ENCODE measurements at regions not wholly inside any gene's neighbourhood (a gene's known extent, or its start where the extent isn't known, plus 50 kb on each side); places are given as distances from the start of the nearest gene placed in this dataset.

- H3K4me1 ChIP-seq (ENCODE audit: insufficient read depth, low read length, poor library complexity, severe bottlenecking): no peaks in the 10 kb centered on the region
- no peak for TF ChIP-seq EZH2 (IDR thresholded peaks at IDR 0.05; ENCODE audit: borderline replicate concordance, low read depth, low read length, poor library complexity, severe bottlenecking)
- TF ChIP-seq, protein P1, sequence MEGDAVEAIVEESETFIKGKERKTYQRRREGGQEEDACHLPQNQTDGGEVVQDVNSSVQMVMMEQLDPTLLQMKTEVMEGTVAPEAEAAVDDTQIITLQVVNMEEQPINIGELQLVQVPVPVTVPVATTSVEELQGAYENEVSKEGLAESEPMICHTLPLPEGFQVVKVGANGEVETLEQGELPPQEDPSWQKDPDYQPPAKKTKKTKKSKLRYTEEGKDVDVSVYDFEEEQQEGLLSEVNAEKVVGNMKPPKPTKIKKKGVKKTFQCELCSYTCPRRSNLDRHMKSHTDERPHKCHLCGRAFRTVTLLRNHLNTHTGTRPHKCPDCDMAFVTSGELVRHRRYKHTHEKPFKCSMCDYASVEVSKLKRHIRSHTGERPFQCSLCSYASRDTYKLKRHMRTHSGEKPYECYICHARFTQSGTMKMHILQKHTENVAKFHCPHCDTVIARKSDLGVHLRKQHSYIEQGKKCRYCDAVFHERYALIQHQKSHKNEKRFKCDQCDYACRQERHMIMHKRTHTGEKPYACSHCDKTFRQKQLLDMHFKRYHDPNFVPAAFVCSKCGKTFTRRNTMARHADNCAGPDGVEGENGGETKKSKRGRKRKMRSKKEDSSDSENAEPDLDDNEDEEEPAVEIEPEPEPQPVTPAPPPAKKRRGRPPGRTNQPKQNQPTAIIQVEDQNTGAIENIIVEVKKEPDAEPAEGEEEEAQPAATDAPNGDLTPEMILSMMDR (conservative IDR thresholded peaks at IDR 0.05; ENCODE audit: low read depth, low read length): no peak
- no peaks in the 10 kb centered on the region for H3K36me3 ChIP-seq (ENCODE audit: insufficient read depth, low read length, poor library complexity, severe bottlenecking)
- BruUV-seq (replicated peaks): no TSS peak
- DNase-seq (ENCODE audit: low spot score): no peak
- H3K27ac ChIP-seq (ENCODE audit: low read depth, low read length, poor library complexity, severe bottlenecking): no peak overlapping the region
- H3K4me3 ChIP-seq (ENCODE audit: low read depth, low read length, poor library complexity, severe bottlenecking): no peak overlapping the region
- ChIA-PET POLR2A (ENCODE audit: low non-redundant PET) (no interaction called here), CTCF (no interaction called here)
- H3K9me3 ChIP-seq (ENCODE audit: low read depth, low read length, poor library complexity, severe bottlenecking): no peaks in the 10 kb centered on the region
- intact Hi-C loops (cut with micrococcal nuclease; ENCODE audit: unreplicated experiment): no loop called here
- H3K27me3 ChIP-seq (replicated peaks; ENCODE audit: insufficient read depth, low read depth, low read length, poor library complexity): no peaks in the 10 kb centered on the region
Observed at GRCh38 chr5:144697847-144698262, 527.2 kb downstream of the KCTD16 start.

DNA sequence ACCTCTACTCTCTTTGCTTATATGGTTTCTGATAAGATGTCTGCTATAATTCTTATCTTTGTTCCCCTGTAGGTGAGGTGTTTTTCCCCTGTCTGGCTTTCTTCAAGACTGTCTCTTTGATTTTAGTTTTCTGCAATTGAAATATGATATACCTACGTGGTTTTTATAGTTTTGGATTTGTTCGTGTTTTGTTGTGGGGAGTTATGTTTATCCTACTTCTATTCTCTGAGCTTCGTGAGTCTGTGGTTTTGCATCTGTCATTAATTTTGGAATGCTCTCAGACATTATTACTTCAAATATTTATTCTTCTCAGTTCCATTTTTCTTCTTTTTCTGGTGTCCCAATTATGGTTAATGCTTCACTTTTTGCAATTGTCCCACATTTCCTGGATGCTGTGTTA lies 521.3 kb downstream of the KCTD16 start:
- Histone ChIP-seq H3K9me3 (ENCODE audit: low read depth, low read length, poor library complexity, severe bottlenecking) (peaks cover 4% of the 10 kb centered on the region), H3K4me1 (ENCODE audit: insufficient read depth, low read length, poor library complexity, severe bottlenecking) (no peaks in the 10 kb centered on the region), H3K4me3 (ENCODE audit: low read depth, low read length, poor library complexity, severe bottlenecking) (no peak overlapping the region), H3K27me3 (replicated peaks; ENCODE audit: insufficient read depth, low read depth, low read length, poor library complexity) (no peaks in the 10 kb centered on the region), H3K27ac (ENCODE audit: low read depth, low read length, poor library complexity, severe bottlenecking) (no peak overlapping the region), H3K36me3 (ENCODE audit: insufficient read depth, low read length, poor library complexity, severe bottlenecking) (no peaks in the 10 kb centered on the region)
- no TSS peak for BruUV-seq (replicated peaks)
- DNase-seq (ENCODE audit: low spot score): no peak
- TF ChIP-seq, protein P1 (conservative IDR thresholded peaks at IDR 0.05; ENCODE audit: low read depth, low read length): no peak
- no peak for TF ChIP-seq EZH2 (IDR thresholded peaks at IDR 0.05; ENCODE audit: borderline replicate concordance, low read depth, low read length, poor library complexity, severe bottlenecking)
- intact Hi-C loops (cut with micrococcal nuclease; ENCODE audit: unreplicated experiment): no loop called here
- ChIA-PET POLR2A (ENCODE audit: low non-redundant PET) (no interaction called here), CTCF (no interaction called here)

DNA sequence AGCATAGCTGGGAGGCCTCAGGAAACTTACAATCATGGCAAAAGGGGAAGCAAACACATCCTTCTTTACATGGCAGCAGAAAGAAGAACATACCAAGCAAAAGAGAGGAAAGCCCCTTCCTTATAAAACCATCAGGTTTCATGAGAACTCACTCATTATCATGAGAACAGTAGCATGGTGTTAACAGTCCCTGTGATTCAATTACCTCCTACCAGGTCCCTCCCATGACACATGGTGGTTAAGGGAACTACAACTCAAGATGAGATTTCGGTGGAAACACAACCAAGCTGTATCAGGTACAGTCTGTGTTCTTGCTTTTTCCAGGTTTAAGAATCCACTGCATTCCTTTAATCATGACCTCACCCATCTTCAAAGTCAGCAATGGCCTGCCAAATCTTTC lies 514.2 kb downstream of the KCTD16 start:
- H3K27me3 ChIP-seq (replicated peaks; ENCODE audit: insufficient read depth, low read depth, low read length, poor library complexity): no peaks in the 10 kb centered on the region
- POLR2A ChIA-PET (ENCODE audit: low non-redundant PET): no interaction called here
- H3K27ac ChIP-seq (ENCODE audit: low read depth, low read length, poor library complexity, severe bottlenecking): no peak overlapping the region
- H3K36me3 ChIP-seq (ENCODE audit: insufficient read depth, low read length, poor library complexity, severe bottlenecking): no peaks in the 10 kb centered on the region
- intact Hi-C loops (cut with micrococcal nuclease; ENCODE audit: unreplicated experiment): no loop called here
- DNase-seq (ENCODE audit: low spot score): no peak
- no peaks in the 10 kb centered on the region for H3K4me1 ChIP-seq (ENCODE audit: insufficient read depth, low read length, poor library complexity, severe bottlenecking)
- peaks cover 4% of the 10 kb centered on the region for H3K9me3 ChIP-seq (ENCODE audit: low read depth, low read length, poor library complexity, severe bottlenecking)
- TF ChIP-seq EZH2 (IDR thresholded peaks at IDR 0.05; ENCODE audit: borderline replicate concordance, low read depth, low read length, poor library complexity, severe bottlenecking): no peak
- TF ChIP-seq, protein P1 (conservative IDR thresholded peaks at IDR 0.05; ENCODE audit: low read depth, low read length): no peak
- BruUV-seq (replicated peaks): no TSS peak
- CTCF ChIA-PET: no interaction called here
- no peak overlapping the region for H3K4me3 ChIP-seq (ENCODE audit: low read depth, low read length, poor library complexity, severe bottlenecking)

Data from A673 (cell line).